ENCODE measurements at regions not wholly inside any gene's neighbourhood (a gene's known extent, or its start where the extent isn't known, plus 50 kb on each side); places are given as distances from the start of the nearest gene placed in this dataset.
"Not testable (repeated sequence)": the region's sequence is repeated elsewhere in the genome, so short reads cannot be mapped to it uniquely, and the experiment has no call there.

GRCh38 chr15:38818157-38818790, 253.7 kb upstream of the RASGRP1 start:
- no peak for DNase-seq

- no peak for DNase-seq
Observed at GRCh38 chr15:38819387-38819950, 254.9 kb upstream of the RASGRP1 start.

- no peak for DNase-seq
Observed at GRCh38 chr15:38823263-38823662, 258.6 kb upstream of the RASGRP1 start.

- no peak for DNase-seq
Observed at GRCh38 chr15:38824719-38825118, 260.1 kb upstream of the RASGRP1 start.

GRCh38 chr15:38826880-38827279, 262.3 kb upstream of the RASGRP1 start:
- DNase-seq, result no peak

- DNase-seq, result no peak
Observed at GRCh38 chr15:38828031-38828532, 263.5 kb upstream of the RASGRP1 start.

- DNase-seq, result no peak
Observed at GRCh38 chr15:38829086-38829485, 264.5 kb upstream of the RASGRP1 start.

- no peak for DNase-seq
Observed at GRCh38 chr15:38842226-38842625, 277.6 kb upstream of the RASGRP1 start.

GRCh38 chr15:38843051-38843501, 278.5 kb upstream of the RASGRP1 start:
- no peak for DNase-seq

GRCh38 chr15:38843736-38844590, 279.3 kb upstream of the RASGRP1 start:
- no peak for DNase-seq

GRCh38 chr15:38844736-38845135, 280.1 kb upstream of the RASGRP1 start:
- no peak for DNase-seq

- DNase-seq, result no peak
Observed at GRCh38 chr15:38846346-38846745, 281.7 kb upstream of the RASGRP1 start.

- no peak for DNase-seq
Observed at GRCh38 chr15:38847666-38848065, 283.1 kb upstream of the RASGRP1 start.

GRCh38 chr15:38849046-38849445, 284.4 kb upstream of the RASGRP1 start:
- no peak for DNase-seq

- not testable (repeated sequence) for DNase-seq
Observed at GRCh38 chr15:38852188-38852587, 287.6 kb upstream of the RASGRP1 start.

- peak; percentile 2 for DNase-seq
Observed at GRCh38 chr15:38853608-38854007, 289.0 kb upstream of the RASGRP1 start.

GRCh38 chr15:38854506-38854905, 289.9 kb upstream of the RASGRP1 start:
- no peak for DNase-seq

GRCh38 chr15:38857814-38858213, 293.2 kb upstream of the RASGRP1 start:
- no peak for DNase-seq

- DNase-seq, result no peak
Observed at GRCh38 chr15:38859574-38859973, 295.0 kb upstream of the RASGRP1 start.

- DNase-seq, result no peak
Observed at GRCh38 chr15:38860253-38860652, 295.6 kb upstream of the RASGRP1 start.

GRCh38 chr15:38860674-38861073, 296.1 kb upstream of the RASGRP1 start:
- no peak for DNase-seq

- DNase-seq, result no peak
Observed at GRCh38 chr15:38861108-38861507, 296.5 kb upstream of the RASGRP1 start.

GRCh38 chr15:38862099-38862498, 297.5 kb upstream of the RASGRP1 start:
- no peak for DNase-seq

GRCh38 chr15:38863381-38863780, 298.8 kb upstream of the RASGRP1 start:
- no peak for DNase-seq

Data from effector CD8-positive, alpha-beta T cell (primary cell).